NCI-H1436 (cell line): ENCODE measurements at regions not wholly inside any gene's neighbourhood (a gene's known extent, or its start where the extent isn't known, plus 50 kb on each side); places are given as distances from the start of the nearest gene placed in this dataset.
A peak's percentile ranks its signal among the peaks of the same experiment; 100 is the strongest.
"Not testable (repeated sequence)": the region's sequence is repeated elsewhere in the genome, so short reads cannot be mapped to it uniquely, and the experiment has no call there.

Source experiments
- DNase-seq: peaks from one replicate; lab custom pipeline; 2025; lab: John Stamatoyannopoulos, UW

DNA sequence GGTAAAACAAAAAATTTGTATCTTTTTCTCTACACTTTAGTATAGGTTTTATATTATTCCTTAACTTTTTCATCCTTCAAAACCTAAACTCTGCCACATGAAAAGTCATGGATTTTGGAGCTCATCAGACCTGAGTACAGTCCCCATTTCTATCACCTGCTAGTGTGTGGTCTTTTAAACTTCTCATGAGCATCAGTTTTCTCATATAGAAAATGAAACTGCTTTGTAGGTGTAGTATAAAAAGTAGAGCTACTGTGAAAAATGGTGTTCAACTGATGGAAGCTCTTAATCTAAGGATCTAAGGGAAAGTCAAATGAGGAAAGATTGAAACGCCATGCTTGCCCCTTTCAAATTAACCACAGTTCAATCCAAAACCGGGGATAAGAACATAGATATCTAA is 686.5 kb downstream of the MECOM start:
- DNase-seq = no peak

DNA sequence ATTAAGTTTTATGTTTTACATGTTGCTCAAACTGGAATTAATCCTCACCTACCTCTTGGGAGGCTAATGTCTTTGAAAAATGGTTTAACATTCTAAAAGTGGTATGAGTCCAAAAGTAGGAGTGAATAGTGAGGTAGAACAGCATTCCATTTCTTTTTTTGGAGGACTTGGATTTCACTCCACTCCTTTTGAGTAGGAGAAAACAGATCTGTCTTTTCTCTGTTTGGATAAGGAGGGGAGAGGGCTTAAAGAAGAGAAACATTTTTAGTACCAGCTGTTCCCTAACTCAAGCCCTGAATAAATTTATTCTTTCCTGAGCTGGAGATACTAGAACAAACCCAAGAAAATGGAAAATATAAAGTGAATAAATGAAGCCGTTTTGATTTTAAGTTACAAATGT is 687.9 kb downstream of the MECOM start:
- DNase-seq = no peak

DNA sequence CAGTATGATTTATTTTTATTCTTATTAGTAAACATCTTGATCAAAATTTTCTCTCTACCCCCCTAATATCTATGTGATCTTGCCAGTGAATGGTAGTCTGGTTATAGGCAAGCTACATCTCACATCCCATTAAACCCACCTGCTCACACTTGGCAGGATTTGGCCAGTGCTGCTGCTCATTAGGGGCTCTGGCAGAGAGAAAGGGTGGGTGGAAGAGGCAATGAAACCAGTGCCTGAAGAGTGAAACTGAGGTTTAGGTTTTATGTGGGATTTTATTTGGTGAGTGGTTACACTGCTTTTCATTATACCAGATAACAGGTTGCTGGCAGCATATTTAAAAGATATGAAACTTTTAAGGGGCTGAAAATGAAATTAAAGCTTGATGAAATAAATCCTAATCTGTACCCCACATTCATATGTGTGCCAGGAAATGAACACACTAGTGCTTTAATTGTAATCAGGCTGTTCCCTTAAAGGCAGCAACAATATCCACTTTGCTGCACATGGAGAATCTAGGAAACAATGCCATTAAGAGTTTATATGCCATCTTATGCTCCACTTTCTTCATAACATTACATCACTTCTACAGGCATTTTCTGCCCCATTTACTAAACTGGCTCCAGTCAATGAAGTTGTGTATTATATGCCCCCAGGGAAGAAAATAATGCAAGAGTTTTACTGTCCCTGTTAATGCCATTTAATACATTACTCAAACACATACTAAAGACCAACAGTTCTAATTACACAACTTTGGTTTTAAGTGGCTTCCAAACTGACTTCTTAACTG is 688.7 kb downstream of the MECOM start:
- DNase-seq = no peak

DNA sequence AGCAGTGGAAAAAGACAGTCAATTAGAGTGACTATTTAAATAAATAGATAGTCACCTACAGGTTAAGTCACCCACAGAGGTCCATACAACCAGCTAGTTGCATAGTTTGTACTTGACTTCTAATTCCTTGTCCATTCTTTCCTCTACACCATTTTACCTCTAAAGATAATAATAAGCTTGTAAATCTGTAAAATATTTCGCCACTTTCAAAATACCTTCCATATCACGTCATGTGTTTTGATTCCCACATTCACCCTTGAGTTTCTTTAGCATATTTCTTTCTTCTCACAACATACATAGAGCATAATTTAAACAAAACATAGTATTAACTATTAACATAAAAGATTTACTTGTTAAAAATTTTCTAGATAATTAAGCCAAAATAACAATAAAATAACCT is 689.6 kb downstream of the MECOM start:
- no peak for DNase-seq

DNA sequence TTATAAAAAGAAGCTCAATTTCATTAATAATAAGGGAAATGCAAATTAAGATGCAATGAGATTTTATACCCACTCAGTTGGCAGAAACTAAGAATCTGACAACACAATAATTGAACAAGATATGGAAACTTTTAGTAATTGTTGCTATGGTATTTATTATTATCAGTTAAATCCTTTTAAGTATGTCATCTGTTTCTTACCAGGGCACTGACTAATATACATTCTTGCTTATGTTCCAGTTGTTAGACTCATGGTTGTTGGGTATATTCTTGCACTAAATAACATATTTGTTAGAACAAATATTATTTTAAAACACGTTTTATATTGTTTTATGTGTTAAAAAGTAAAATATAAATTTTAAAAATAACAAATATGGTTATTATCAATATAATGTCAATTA is 690.3 kb downstream of the MECOM start:
- no peak for DNase-seq

DNA sequence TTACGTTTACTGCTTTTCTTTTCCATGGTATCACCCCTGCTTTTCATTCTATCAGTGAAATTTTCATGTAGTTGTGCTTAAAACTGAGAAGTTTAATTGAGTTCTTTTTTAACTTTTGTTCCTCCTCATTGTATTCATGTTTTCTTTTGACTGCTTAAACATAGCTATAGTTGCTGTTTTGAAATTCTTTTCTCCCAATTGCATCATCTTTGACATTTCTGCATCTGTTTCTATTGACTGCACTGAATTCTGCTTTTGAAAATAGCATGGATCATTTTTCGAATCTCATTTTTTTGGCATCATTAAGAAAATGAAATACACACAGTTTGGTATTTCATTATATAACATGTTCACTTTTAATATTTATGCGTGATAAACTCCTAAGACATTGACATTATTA is 694.9 kb downstream of the MECOM start:
- no peak for DNase-seq

DNA sequence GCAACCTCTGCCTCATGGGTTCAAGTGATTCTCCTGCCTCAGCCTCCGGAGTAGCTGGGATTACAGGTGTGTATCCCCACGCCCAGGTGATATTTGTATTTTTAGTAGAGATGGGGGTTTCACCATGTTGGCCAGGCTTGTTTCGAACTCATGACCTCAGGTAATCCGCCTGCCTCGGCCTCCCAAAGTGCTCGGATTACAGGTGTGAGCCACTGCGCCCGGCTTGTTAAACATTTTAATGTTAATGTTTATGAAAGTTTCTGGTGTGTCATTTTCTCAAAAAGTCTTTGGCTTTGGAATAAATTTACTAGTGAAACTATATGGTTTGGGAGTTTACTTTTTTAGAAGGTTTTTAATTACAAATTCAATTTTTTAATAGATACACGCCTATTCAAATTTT is 698.8 kb downstream of the MECOM start:
- no peak for DNase-seq

DNA sequence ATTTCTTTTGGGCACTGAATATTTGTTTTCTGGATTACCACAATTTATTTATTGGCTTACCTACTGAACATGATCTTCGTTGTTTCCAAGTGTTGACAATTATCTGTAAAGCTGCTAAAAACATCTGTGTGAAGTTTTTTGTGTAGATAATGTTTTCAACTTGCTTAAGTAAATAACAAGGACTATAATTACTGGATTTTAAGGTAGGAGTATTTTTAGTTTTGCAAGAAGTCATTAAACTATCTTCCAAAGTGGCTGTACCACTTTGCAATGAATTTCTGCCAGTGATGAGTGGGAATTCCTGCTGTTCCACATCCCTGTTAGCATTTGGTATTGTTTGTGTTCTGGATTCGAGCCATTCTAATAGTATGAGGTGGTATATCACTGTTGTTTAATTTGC is 702.2 kb downstream of the MECOM start:
- no peak for DNase-seq

DNA sequence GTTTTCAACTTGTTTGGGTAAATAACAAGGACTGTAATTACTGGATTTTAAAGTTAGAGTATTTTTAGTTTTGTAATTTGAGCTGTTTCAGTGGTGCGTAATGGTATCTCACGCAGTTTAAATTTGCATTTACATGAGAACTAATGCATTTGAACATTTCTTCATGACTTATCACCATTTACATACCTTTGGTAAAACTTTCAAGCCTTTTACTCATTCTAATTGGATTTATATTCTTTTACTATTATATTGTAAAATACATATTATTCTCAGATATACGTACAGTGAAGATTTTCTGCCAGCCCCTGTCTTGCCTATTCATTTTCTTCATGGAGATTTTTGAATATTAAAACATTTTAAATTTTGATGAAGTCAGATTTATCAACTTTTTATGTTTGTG is 703.8 kb downstream of the MECOM start:
- no peak for DNase-seq

DNA sequence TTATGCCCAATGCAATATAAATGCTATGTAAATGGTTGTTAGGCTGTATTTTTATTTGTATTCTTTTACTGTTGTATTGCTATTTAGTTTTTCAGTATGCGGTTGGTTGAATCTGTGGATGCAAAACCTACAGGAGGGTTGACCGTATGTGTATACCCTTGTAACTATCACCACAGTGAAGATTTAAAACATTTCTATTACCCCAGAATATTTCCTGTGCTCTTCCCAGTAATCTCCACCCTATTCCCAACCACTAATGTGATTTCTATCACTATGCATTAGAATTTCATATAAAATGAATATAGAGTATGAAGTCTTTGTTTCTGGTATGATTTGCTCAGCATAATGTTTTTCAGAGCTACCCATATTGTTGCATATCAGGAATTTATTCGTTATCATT is 705.0 kb downstream of the MECOM start:
- DNase-seq = no peak

DNA sequence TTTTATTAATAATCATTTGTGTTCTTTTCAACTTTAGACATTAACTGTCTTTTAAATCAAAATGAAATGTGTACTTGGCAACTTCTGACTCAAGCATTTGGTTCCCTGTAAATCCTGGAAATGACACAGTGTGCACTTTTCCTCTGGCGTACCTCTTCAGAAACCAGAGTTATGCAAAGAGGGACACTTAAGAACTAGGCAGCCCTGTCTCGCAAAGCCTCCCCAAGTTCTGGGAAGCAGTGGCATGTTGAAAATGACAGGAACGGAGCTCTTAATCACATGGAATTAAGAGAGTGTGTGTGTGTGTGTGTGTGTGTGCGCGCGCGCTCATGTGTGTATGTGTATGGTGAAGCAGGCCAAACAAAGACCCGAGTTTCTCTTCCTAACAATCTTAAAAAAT is 707.4 kb downstream of the MECOM start:
- no peak for DNase-seq

DNA sequence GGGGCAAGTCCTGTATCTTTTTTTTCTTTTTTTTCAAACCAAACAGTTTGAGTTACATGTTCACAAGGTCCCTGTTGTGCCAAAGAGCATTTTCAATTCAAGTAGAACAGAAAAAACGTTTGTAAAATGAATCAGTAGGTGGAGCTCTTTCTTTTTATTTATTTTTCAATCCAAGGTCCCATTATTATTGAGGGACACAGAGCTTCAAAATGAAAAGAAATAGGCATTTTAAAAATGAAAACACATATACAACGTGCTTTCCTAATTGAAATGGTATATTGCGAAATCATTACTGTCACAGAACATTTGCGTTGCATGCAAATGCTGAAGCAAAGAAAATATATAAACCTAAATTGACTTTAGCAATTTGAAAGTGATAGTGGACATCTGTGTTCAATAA is 711.0 kb downstream of the MECOM start:
- DNase-seq = peak; percentile 12

DNA sequence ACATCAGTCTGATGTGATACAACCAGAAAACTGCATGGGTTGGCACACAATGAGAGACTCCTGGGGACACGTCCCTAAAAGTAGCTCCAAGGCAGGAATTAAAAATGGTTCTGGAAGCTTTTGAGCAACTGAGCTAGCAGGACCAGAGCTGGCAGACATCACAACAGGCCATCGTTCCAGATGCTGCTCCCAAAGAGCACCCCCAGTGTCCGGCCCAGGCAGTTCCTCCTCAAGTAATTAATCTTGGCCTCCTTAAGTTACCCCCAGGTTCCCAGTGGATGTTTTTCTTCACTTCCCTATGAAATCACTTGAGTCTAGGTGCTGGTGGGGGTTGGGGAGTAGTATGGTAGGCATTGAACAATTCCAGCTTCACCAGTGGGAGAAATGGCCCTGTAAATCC is 711.6 kb downstream of the MECOM start:
- no peak for DNase-seq

DNA sequence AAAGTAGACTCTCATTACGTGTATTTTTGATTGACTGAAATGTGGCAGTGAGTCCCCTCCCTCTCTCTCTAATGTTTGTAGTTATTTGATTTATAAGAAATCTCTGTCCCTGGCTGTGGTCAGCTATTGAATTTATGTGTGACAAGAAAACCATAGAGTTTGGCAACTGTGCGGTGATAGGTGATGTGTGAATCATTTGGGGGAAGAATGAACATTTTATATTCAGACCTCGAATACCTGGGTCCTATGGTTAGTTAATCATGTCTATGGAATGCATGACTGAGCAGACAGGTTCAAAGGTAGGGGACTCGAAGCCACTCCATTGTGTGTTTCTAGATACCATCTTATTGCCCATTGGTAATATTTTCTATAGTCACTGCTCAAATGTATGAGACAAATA is 712.1 kb downstream of the MECOM start:
- no peak for DNase-seq

DNA sequence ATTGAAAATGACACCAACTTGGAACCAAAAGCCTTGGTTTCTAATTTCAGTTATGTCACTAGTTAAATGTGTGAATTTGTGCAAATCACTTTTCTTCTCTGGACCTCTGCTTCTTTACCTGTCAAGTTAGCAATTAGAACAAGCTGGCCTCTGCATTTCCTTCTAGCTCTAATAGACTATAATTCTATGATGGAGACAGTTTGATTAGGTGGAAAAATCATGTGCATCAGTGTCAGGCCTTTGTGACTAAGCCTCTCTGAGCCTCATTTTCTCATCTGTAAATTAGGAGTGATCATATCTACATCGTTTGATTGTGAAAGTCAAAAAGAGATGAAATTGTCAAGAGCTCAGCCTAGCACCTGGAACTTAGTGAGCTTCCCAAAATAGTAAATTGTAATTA is 712.9 kb downstream of the MECOM start:
- DNase-seq = no peak

DNA sequence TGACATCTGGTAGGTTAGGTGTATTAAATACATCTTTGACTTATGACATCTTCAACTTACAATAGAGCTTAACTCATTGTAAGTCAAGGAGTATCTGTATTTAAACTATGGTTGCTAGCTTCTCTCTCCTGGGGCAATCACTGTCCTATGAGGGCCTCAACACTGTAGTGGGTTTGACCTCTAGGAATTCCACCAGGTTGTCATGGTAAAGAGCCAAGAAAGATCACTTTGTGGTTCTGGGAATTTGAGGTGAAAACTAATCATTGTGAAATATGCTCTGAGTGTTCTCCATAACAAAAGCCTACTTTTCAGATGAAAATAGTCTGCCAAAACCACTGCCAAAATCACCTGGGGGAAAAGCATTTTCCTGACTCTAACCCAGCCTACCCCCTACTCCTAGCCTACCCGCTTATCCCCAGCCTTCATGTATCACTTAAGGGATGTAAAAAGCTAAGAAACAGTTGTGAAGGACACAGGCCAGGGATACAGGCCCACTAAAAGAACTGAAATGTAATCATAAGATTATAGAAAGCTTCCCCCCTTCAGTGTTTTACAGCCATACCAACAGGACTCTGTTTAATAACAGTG is 723.8 kb downstream of the MECOM start:
- DNase-seq = no peak

DNA sequence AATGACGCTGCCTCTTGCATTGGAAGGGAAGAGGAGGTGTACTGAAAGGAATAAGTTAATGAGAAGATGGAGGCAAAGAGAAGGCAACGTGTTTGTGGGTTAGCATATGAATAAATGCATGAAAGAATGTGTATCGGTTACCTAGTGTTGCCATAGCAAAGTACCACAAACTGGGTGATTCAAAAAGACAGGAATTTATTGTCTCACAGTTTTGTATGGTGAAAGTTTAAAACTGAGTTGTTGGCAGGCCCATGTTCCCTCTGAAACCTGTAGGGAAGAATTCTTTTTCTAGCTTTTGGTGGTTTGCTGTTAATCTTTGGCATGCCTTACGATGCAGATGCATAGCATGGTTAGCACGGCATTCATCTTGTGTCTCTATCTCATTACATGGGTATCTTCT is 729.9 kb downstream of the MECOM start:
- DNase-seq = no peak

DNA sequence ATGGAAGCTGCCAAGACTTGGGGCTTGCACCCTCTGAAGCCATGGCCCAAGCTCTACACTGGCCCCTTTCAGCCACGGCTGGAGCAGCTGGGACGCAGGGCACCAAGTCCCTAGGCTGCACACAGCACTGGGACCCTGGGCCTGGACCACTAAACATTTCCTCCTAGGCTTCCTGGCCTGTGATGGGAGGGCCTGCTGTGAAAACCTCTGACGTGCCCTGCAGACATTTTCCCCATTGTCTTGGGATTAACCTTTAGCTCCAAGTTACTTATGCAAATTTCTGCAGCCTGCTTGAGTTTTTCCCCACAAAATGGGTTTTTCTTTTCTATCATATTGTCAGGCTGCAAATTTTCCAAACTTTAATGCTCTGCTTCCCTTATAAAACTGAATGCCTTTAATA is 733.5 kb downstream of the MECOM start:
- not testable (repeated sequence) for DNase-seq

DNA sequence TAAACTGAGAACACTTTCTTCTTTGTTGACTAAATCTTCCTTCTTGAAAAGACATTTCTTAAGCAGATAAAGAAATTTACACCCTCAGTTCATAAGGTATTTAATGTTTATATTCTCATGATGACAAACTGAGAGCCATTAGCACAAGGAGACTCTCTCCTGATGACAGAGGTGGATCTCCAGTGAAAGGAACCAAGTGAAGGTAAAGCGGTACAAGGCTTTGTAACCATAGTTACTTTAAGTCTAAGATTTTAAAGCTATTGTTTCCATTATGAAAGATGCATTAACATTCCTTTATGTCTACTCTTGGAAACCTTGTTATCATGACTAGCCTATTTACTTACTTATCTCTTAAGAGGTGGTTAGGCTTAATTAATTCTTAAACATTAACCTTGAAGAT is 737.1 kb downstream of the MECOM start:
- DNase-seq = no peak

DNA sequence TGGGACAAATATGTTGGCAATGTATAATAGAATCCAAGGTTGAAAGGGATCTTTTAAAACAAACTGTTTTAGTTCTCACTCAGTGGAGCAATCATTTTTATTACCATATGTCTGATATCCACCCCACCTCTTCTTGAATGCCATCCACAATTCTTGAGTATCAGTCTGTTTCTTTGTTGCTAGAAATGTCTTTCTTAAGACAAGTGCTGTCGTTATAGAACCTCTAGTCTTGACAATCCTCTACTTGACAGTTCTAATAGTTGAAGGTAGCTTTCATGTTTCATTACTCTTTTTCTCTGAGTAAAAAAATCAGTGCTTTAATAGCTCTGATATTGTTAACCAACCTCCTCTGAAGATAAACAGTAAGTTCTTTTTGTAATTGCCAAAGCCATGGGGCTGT is 737.9 kb downstream of the MECOM start:
- no peak for DNase-seq

DNA sequence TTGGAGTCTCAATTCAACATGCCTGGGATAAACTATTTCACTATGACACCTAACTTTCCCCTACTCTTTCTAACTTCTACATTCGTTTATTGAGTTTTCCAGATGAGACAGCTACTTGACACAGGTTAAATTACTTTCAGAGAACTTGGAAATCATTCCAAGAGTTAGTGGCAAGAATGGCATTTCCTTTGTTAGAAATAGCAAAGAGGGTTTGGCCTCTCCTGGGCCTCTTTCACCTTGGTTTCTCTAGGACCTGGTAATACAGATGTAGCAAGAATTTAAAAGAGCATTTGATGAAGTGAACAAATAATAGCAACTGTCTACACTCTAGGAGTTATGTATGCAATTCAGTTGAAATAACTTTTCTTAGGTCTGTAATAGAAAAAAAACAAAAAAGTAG is 748.9 kb downstream of the MECOM start:
- DNase-seq = no peak

DNA sequence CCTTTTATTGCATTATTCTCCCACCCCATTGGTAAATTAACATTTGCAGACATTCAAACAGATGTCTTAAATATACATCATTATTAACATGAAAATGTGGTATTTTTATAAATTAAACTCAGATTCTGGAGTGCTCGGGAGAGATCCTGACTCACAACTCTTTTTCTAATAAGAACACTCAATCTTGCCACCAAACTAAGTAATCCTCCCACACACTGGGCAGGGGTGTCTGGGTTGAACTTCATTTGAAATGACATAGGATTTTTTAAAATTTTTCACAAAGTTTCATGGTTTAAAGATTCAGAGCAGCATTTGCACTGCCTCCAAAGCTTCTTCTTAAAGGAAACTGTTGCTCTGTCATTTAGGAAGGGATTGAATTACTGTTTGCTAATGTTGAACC is 754.3 kb downstream of the MECOM start:
- DNase-seq = no peak

DNA sequence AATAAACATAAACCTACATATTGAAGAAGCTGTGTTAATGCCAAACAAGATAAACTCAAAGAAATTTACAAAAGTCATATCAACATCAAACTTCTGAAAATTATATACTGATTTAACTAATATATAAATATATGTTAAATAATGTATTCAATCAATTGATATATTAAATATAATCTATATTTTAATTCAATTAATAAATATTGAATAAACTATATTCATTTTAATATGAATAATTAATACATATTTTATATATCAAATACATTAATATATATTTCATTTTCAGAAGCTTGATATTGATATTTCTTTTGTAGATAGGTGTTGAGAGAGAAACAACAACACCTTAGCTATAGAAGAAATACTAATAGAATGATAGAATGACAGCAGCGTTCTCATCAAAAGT is 768.1 kb downstream of the MECOM start:
- no peak for DNase-seq

DNA sequence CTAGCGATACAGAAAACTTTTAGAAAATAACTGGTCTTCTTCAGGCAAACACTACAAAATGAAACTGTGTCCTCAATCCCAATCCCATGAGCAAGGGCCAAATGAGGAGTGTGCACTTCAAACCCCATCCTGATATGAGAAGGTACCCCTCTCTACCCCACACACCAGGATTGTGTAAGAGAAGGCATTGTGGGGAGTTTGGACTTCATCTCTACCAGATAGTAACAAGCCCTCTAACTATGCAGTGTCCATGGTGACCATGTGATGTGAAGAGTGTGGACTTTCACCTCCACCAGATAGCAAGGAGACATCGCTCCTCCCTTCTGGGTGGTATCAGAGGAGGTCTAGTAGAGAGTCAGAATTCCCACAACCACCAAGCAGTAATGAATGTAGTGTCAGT is 769.3 kb downstream of the MECOM start:
- no peak for DNase-seq
